22Rv1 (cell line): ENCODE measurements at regions not wholly inside any gene's neighbourhood (a gene's known extent, or its start where the extent isn't known, plus 50 kb on each side); places are given as distances from the start of the nearest gene placed in this dataset.

Experiments
- ZFX ChIP-seq: fragments of 450-650 bp; IDR thresholded peaks from 2 replicates; pipeline ENCODE4 v1.6.1; 2017; ENCODE audit warnings: antibody characterized with exemption, borderline replicate concordance
- TF ChIP-seq, protein P1 (sequence below): fragments of 450-650 bp; IDR thresholded peaks from 2 replicates; pipeline ENCODE4 v1.5.1; 2017; ENCODE audit warnings: mild to moderate bottlenecking

DNA sequence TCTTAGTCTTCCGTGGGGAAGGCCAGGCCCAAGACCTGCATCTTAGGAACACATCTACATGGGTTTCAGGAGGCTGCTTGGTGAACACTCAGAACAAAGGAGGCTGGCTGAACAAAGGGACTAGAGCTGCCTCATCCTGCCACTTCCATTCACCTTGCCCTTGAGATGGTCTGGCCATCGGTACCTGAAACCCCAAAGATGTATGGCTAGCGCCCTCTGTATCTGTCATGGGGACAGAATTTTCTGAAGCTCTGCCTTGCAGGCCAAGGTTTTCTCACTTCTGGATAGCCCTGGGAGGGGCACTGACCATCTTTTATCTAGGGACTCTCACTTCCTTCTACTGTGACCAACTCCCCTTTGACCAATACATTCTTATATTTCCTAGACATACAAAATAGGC lies 55.4 kb upstream of the GRIK3 start:
- TF ChIP-seq, protein P1, sequence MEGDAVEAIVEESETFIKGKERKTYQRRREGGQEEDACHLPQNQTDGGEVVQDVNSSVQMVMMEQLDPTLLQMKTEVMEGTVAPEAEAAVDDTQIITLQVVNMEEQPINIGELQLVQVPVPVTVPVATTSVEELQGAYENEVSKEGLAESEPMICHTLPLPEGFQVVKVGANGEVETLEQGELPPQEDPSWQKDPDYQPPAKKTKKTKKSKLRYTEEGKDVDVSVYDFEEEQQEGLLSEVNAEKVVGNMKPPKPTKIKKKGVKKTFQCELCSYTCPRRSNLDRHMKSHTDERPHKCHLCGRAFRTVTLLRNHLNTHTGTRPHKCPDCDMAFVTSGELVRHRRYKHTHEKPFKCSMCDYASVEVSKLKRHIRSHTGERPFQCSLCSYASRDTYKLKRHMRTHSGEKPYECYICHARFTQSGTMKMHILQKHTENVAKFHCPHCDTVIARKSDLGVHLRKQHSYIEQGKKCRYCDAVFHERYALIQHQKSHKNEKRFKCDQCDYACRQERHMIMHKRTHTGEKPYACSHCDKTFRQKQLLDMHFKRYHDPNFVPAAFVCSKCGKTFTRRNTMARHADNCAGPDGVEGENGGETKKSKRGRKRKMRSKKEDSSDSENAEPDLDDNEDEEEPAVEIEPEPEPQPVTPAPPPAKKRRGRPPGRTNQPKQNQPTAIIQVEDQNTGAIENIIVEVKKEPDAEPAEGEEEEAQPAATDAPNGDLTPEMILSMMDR = no peak
- TF ChIP-seq ZFX = no peak
